ENCODE measurements at regions not wholly inside any gene's neighbourhood (a gene's known extent, or its start where the extent isn't known, plus 50 kb on each side); places are given as distances from the start of the nearest gene placed in this dataset.

- H3K4me2 ChIP-seq, result no peak overlapping the region
- H3K9me2 ChIP-seq (ENCODE audit: insufficient read depth), result no peaks in the 10 kb centered on the region
- no peak overlapping the region for H3K4me3 ChIP-seq
- H3K9me3 ChIP-seq (ENCODE audit: insufficient read depth, low read depth), result no peaks in the 10 kb centered on the region
- CTCF ChIA-PET, result no interaction called here
- no peaks in the 10 kb centered on the region for H3K79me2 ChIP-seq (ENCODE audit: low read depth)
- H3K27ac ChIP-seq, result no peak overlapping the region
- H3K4me1 ChIP-seq (replicated peaks; ENCODE audit: insufficient read depth), result no peaks in the 10 kb centered on the region
- TF ChIP-seq EZH2 (IDR thresholded peaks at IDR 0.05; ENCODE audit: low read depth), result no peak
- no peak for TF ChIP-seq CTCF (conservative IDR thresholded peaks at IDR 0.05)
- POLR2A ChIA-PET (ENCODE audit: unreplicated experiment), result no interaction called here
- DNase-seq, result no peak
- H2AFZ ChIP-seq, result no peak overlapping the region
- intact Hi-C loops (cut with micrococcal nuclease; ENCODE audit: unreplicated experiment), result no loop called here
- BruUV-seq (replicated peaks), result no TSS peak
- no peaks in the 10 kb centered on the region for H3K27me3 ChIP-seq (ENCODE audit: insufficient read depth, low read depth)
- no peaks in the 10 kb centered on the region; the same call in 1 of the 2 replicates for H4K20me1 ChIP-seq (ENCODE audit: insufficient read depth)
- no peaks in the 10 kb centered on the region for H3F3A ChIP-seq (ENCODE audit: insufficient read depth, low read depth)
- H3K36me3 ChIP-seq (ENCODE audit: low read depth), result no peaks in the 10 kb centered on the region
These were observed 122.3 kb upstream of the GPC6 start for GRCh38 chr13:93104270-93104669.

GRCh38 chr13:93108111-93108601 lies 118.5 kb upstream of the GPC6 start:
- H3K27ac ChIP-seq, result no peak overlapping the region
- no peaks in the 10 kb centered on the region for H3F3A ChIP-seq (ENCODE audit: insufficient read depth, low read depth)
- TF ChIP-seq CTCF (conservative IDR thresholded peaks at IDR 0.05), result no peak
- no peak for TF ChIP-seq EZH2 (IDR thresholded peaks at IDR 0.05; ENCODE audit: low read depth)
- ChIA-PET POLR2A (ENCODE audit: unreplicated experiment) (no interaction called here), CTCF (no interaction called here)
- H3K9me2 ChIP-seq (ENCODE audit: insufficient read depth), result no peaks in the 10 kb centered on the region
- H3K9me3 ChIP-seq (ENCODE audit: insufficient read depth, low read depth), result no peaks in the 10 kb centered on the region
- no TSS peak for BruUV-seq (replicated peaks)
- H3K4me1 ChIP-seq (replicated peaks; ENCODE audit: insufficient read depth), result no peaks in the 10 kb centered on the region
- intact Hi-C loops (cut with micrococcal nuclease; ENCODE audit: unreplicated experiment), result no loop called here
- H3K79me2 ChIP-seq (ENCODE audit: low read depth), result no peaks in the 10 kb centered on the region
- H3K4me3 ChIP-seq, result no peak overlapping the region
- no peak overlapping the region for H2AFZ ChIP-seq
- H3K4me2 ChIP-seq, result no peak overlapping the region
- H3K36me3 ChIP-seq (ENCODE audit: low read depth), result no peaks in the 10 kb centered on the region
- no peak for DNase-seq
- H4K20me1 ChIP-seq (ENCODE audit: insufficient read depth), result no peaks in the 10 kb centered on the region; the same call in 1 of the 2 replicates
- no peaks in the 10 kb centered on the region for H3K27me3 ChIP-seq (ENCODE audit: insufficient read depth, low read depth)

GRCh38 chr13:93116809-93117208 lies 109.8 kb upstream of the GPC6 start:
- Histone ChIP-seq H3K27ac (no peak overlapping the region), H3K36me3 (ENCODE audit: low read depth) (no peaks in the 10 kb centered on the region), H3K79me2 (ENCODE audit: low read depth) (no peaks in the 10 kb centered on the region), H2AFZ (no peak overlapping the region), H3K9me3 (ENCODE audit: insufficient read depth, low read depth) (no peaks in the 10 kb centered on the region), H3F3A (ENCODE audit: insufficient read depth, low read depth) (no peaks in the 10 kb centered on the region), H3K4me3 (no peak overlapping the region), H3K9me2 (ENCODE audit: insufficient read depth) (no peaks in the 10 kb centered on the region), H4K20me1 (ENCODE audit: insufficient read depth) (no peaks in the 10 kb centered on the region), H3K27me3 (ENCODE audit: insufficient read depth, low read depth) (no peaks in the 10 kb centered on the region), H3K4me1 (replicated peaks; ENCODE audit: insufficient read depth) (no peaks in the 10 kb centered on the region), H3K4me2 (no peak overlapping the region)
- no TSS peak for BruUV-seq (replicated peaks)
- ChIA-PET POLR2A (ENCODE audit: unreplicated experiment) (no interaction called here), CTCF (no interaction called here)
- DNase-seq, result no peak
- intact Hi-C loops (cut with micrococcal nuclease; ENCODE audit: unreplicated experiment), result no loop called here
- TF ChIP-seq CTCF (conservative IDR thresholded peaks at IDR 0.05) (0 out of 2 replicates have a peak, but pooled peaks have one; percentile 29), EZH2 (IDR thresholded peaks at IDR 0.05; ENCODE audit: low read depth) (no peak)
